ENCODE measurements at regions not wholly inside any gene's neighbourhood (a gene's known extent, or its start where the extent isn't known, plus 50 kb on each side); places are given as distances from the start of the nearest gene placed in this dataset.

DNA sequence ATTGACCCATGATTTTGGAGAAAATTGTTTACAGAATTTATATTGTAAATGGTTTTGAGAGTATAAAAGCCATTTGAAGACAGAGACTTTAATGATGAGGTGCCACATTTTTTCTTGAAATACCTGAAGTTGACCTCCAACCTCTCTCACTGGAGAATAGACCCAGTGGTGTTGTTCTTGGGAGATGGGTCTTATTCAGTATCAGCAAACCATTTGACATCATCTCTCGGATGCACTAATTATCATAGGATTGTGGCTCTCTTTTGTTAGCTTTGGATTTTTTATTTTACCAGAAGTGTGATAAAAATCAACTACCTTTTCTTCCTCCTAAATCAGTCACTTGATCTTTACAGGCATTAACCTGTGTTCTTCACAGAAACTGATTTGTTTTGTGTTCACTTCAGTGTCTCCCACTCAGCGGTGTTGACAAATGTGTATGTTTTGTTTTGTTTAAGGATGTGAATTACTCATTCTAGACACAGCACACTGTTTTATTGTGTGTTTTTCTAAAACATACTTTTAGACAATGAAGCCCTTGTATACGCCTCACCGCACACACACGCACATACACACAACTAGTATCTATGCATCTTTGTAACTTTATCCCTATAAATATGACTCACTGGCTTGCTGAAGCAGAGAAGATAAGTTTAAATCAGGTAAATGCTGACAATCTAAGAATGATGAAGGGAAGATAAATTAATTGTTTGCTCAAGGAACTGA, 455.6 kb downstream of the INHBA start:
- H3K79me1 ChIP-seq (ENCODE audit: low read depth, low read length) = no peaks in the 10 kb centered on the region
- no peak overlapping the region for H3K4ac ChIP-seq (replicated peaks; ENCODE audit: insufficient read length, low read depth, low read length)
- no peak for FAIRE-seq
- no peak overlapping the region for H2BK15ac ChIP-seq (ENCODE audit: low read length)
- H4K91ac ChIP-seq (replicated peaks; ENCODE audit: insufficient read length, low read length) = no peak overlapping the region
- H4K8ac ChIP-seq (ENCODE audit: extremely low read depth, insufficient read depth, low read length) = no peak overlapping the region
- H3K56ac ChIP-seq (replicated peaks; ENCODE audit: insufficient read length, low read depth, low read length) = no peak overlapping the region
- TF ChIP-seq SIN3A (conservative IDR thresholded peaks at IDR 0.05 in 1 of 2, IDR thresholded peaks at IDR 0.05 in 1 of 2; ENCODE audit: low read depth in 1 of 2, low read length in 2 of 2) (no peak), CHD2 (IDR thresholded peaks at IDR 0.05; ENCODE audit: low read length) (no peak), RBBP5 (IDR thresholded peaks at IDR 0.05; ENCODE audit: borderline replicate concordance, low read depth, low read length) (no peak), TBP (IDR thresholded peaks at IDR 0.05; ENCODE audit: low read depth, low read length) (no peak), EGR1 (IDR thresholded peaks at IDR 0.05; ENCODE audit: borderline replicate concordance, low read depth, low read length) (no peak)
- no peak overlapping the region for H2BK5ac ChIP-seq (ENCODE audit: low read depth, low read length)
- no peaks in the 10 kb centered on the region for H3K4me1 ChIP-seq (replicated peaks in 1 of 4; ENCODE audit: control insufficient read depth in 3 of 4, insufficient read depth in 4 of 4, low read length in 3 of 4)
- H3K9ac ChIP-seq (replicated peaks in 1 of 4; ENCODE audit: extremely low read depth in 1 of 4, low read depth in 3 of 4, low read length in 3 of 4) = no peak overlapping the region
- no peaks in the 10 kb centered on the region for H3K36me3 ChIP-seq (ENCODE audit: control insufficient read depth in 2 of 4, insufficient read depth in 4 of 4, low read length in 3 of 4)
- no peak overlapping the region for H3K23ac ChIP-seq (ENCODE audit: insufficient read length)
- no peak overlapping the region for H3K14ac ChIP-seq (ENCODE audit: insufficient read length)
- no peak overlapping the region for H3K27ac ChIP-seq (ENCODE audit: low read depth, low read length)
- H3K23me2 ChIP-seq (ENCODE audit: low read depth, low read length) = no peaks in the 10 kb centered on the region
- no peak overlapping the region for H3K4me3 ChIP-seq (ENCODE audit: extremely low read depth in 1 of 4, insufficient read depth in 2 of 4, low read depth in 3 of 4, low read length in 4 of 4)
- no peaks in the 10 kb centered on the region for H3K79me2 ChIP-seq (ENCODE audit: control insufficient read depth in 1 of 2, insufficient read depth in 2 of 2, low read length in 2 of 2)
- H2BK20ac ChIP-seq (ENCODE audit: low read length) = no peak overlapping the region
- no peaks in the 10 kb centered on the region for H3K27me3 ChIP-seq (replicated peaks in 1 of 4; ENCODE audit: control insufficient read depth in 3 of 4, extremely low read depth in 1 of 4, insufficient read depth in 3 of 4, low read length in 3 of 4)
- no peak for DNase-seq (ENCODE audit: low read depth in 1 of 2, low spot score in 2 of 2)
- no peak overlapping the region for H2AFZ ChIP-seq (ENCODE audit: low read length)
- CTCF ChIA-PET (ENCODE audit: partially characterized antibody) = no interaction called here
- H4K5ac ChIP-seq (ENCODE audit: insufficient read length, low read depth, low read length) = no peak overlapping the region
- no peak overlapping the region for H3K4me2 ChIP-seq (ENCODE audit: insufficient read depth in 1 of 2, low read depth in 2 of 2, low read length in 2 of 2)
- WGBS, 2 experiments (ENCODE audit: extremely low coverage in 1 of 2, insufficient coverage in 1 of 2, insufficient read length in 1 of 2, insufficient replicate concordance in 2 of 2, low coverage in 1 of 2, low lambda C conversion rate in 2 of 2, missing lambda C conversion rate in 1 of 2) = 94% methylated on average over 5 of the region's 5 CpGs; no CpG with 5 or more reads in 1 of the 2 experiments
- H3K18ac ChIP-seq (ENCODE audit: extremely low read depth, low read length) = no peak overlapping the region
- no peak overlapping the region for H2BK120ac ChIP-seq (replicated peaks; ENCODE audit: low read depth, low read length)
- no peaks in the 10 kb centered on the region for H4K20me1 ChIP-seq (replicated peaks in 1 of 2; ENCODE audit: control insufficient read depth in 1 of 2, insufficient read depth in 2 of 2, low read length in 2 of 2)
- no peak overlapping the region for H2BK12ac ChIP-seq (ENCODE audit: low read depth, low read length)
- POLR2A ChIA-PET (ENCODE audit: partially characterized antibody) = no interaction called here
- no peak overlapping the region for H2AK5ac ChIP-seq (ENCODE audit: low read depth, low read length)
- peaks cover 0 to 6% of the 10 kb centered on the region in 2 experiments; a peak in 2 of 4 replicates for H3K9me3 ChIP-seq (ENCODE audit: insufficient read depth in 2 of 2, low read depth in 1 of 2, low read length in 1 of 2)
